ENCODE measurements at regions not wholly inside any gene's neighbourhood (a gene's known extent, or its start where the extent isn't known, plus 50 kb on each side); places are given as distances from the start of the nearest gene placed in this dataset.

GRCh38 chr1:193960499-193960898, 774.1 kb upstream of the B3GALT2 start:
- H3K27me3 Mint-ChIP-seq (ENCODE audit: insufficient read depth, unreplicated experiment): no peaks in the 10 kb centered on the region
- no peak for TF ChIP-seq CTCF (IDR thresholded peaks at IDR 0.05; ENCODE audit: insufficient read depth in 1 of 2, low read depth in 1 of 2, low read length in 1 of 2, severe bottlenecking in 1 of 2, unreplicated experiment in 1 of 2)
- CTCF ChIA-PET: no interaction called here
- H3K36me3 ChIP-seq (ENCODE audit: control insufficient read depth, insufficient read depth, low read length): no peaks in the 10 kb centered on the region
- no peak for DNase-seq
- no peak overlapping the region for H3K4me3 Mint-ChIP-seq (ENCODE audit: unreplicated experiment)
- H3K4me1 Mint-ChIP-seq (ENCODE audit: low read depth, unreplicated experiment): no peaks in the 10 kb centered on the region
- H3K4me1 ChIP-seq: no peaks in the 10 kb centered on the region
- no peaks in the 10 kb centered on the region for H3K36me3 Mint-ChIP-seq (ENCODE audit: insufficient read depth, unreplicated experiment)
- POLR2A ChIA-PET: no interaction called here
- H3K27ac Mint-ChIP-seq (ENCODE audit: unreplicated experiment): no peak overlapping the region
- H3K4me3 ChIP-seq (ENCODE audit: low read depth, low read length): no peak overlapping the region
- BruUV-seq (replicated peaks): no TSS peak
- intact Hi-C loops (cut with micrococcal nuclease; ENCODE audit: unreplicated experiment): no loop called here
- no peaks in the 10 kb centered on the region for H3K9me3 ChIP-seq
- H3K27me3 ChIP-seq (replicated peaks; ENCODE audit: control insufficient read depth, insufficient read depth, low read length): no peaks in the 10 kb centered on the region
- no peaks in the 10 kb centered on the region for H3K9me3 Mint-ChIP-seq (ENCODE audit: unreplicated experiment)

- no peaks in the 10 kb centered on the region for H3K36me3 ChIP-seq (ENCODE audit: control insufficient read depth, insufficient read depth, low read length)
- Mint-ChIP-seq H3K9me3 (ENCODE audit: unreplicated experiment) (no peaks in the 10 kb centered on the region), H3K4me1 (ENCODE audit: low read depth, unreplicated experiment) (no peaks in the 10 kb centered on the region), H3K27me3 (ENCODE audit: insufficient read depth, unreplicated experiment) (no peaks in the 10 kb centered on the region), H3K27ac (ENCODE audit: unreplicated experiment) (no peak overlapping the region), H3K36me3 (ENCODE audit: insufficient read depth, unreplicated experiment) (no peaks in the 10 kb centered on the region), H3K4me3 (ENCODE audit: unreplicated experiment) (no peak overlapping the region)
- no peaks in the 10 kb centered on the region for H3K27me3 ChIP-seq (replicated peaks; ENCODE audit: control insufficient read depth, insufficient read depth, low read length)
- ChIA-PET CTCF (no interaction called here), POLR2A (no interaction called here)
- H3K4me1 ChIP-seq: no peaks in the 10 kb centered on the region
- no peaks in the 10 kb centered on the region for H3K9me3 ChIP-seq
- no peak for TF ChIP-seq CTCF (IDR thresholded peaks at IDR 0.05; ENCODE audit: insufficient read depth in 1 of 2, low read depth in 1 of 2, low read length in 1 of 2, severe bottlenecking in 1 of 2, unreplicated experiment in 1 of 2)
- intact Hi-C loops (cut with micrococcal nuclease; ENCODE audit: unreplicated experiment): no loop called here
- BruUV-seq (replicated peaks): no TSS peak
- DNase-seq: no peak
- H3K4me3 ChIP-seq (ENCODE audit: low read depth, low read length): no peak overlapping the region
Observed at GRCh38 chr1:193960040-193960439, 773.6 kb upstream of the B3GALT2 start.

- H3K36me3 Mint-ChIP-seq (ENCODE audit: insufficient read depth, unreplicated experiment): no peaks in the 10 kb centered on the region
- H3K4me1 Mint-ChIP-seq (ENCODE audit: low read depth, unreplicated experiment): no peaks in the 10 kb centered on the region
- no peaks in the 10 kb centered on the region for H3K9me3 ChIP-seq
- no peak for TF ChIP-seq CTCF (IDR thresholded peaks at IDR 0.05; ENCODE audit: insufficient read depth in 1 of 2, low read depth in 1 of 2, low read length in 1 of 2, severe bottlenecking in 1 of 2, unreplicated experiment in 1 of 2)
- H3K4me3 Mint-ChIP-seq (ENCODE audit: unreplicated experiment): no peak overlapping the region
- no peaks in the 10 kb centered on the region for H3K27me3 Mint-ChIP-seq (ENCODE audit: insufficient read depth, unreplicated experiment)
- no peak overlapping the region for H3K27ac Mint-ChIP-seq (ENCODE audit: unreplicated experiment)
- H3K9me3 Mint-ChIP-seq (ENCODE audit: unreplicated experiment): no peaks in the 10 kb centered on the region
- ChIA-PET CTCF (no interaction called here), POLR2A (no interaction called here)
- no peaks in the 10 kb centered on the region for H3K36me3 ChIP-seq (ENCODE audit: control insufficient read depth, insufficient read depth, low read length)
- DNase-seq: no peak
- H3K4me1 ChIP-seq: no peaks in the 10 kb centered on the region
- H3K4me3 ChIP-seq (ENCODE audit: low read depth, low read length): no peak overlapping the region
- intact Hi-C loops (cut with micrococcal nuclease; ENCODE audit: unreplicated experiment): no loop called here
- no TSS peak for BruUV-seq (replicated peaks)
- no peaks in the 10 kb centered on the region for H3K27me3 ChIP-seq (replicated peaks; ENCODE audit: control insufficient read depth, insufficient read depth, low read length)
Observed at GRCh38 chr1:193957556-193958095, 771.2 kb upstream of the B3GALT2 start.
